ENCODE measurements at regions not wholly inside any gene's neighbourhood (a gene's known extent, or its start where the extent isn't known, plus 50 kb on each side); places are given as distances from the start of the nearest gene placed in this dataset.

GRCh38 chr15:62805502-62805901, 237.0 kb upstream of the TPM1 start:
- TF ChIP-seq CTCF (IDR thresholded peaks at IDR 0.05; ENCODE audit: low read length) (no peak), EZH2 (optimal IDR thresholded peaks at IDR 0.05; ENCODE audit: low read depth, low read length) (no peak)

Data from MM.1S (cell line).